ENCODE measurements at regions not wholly inside any gene's neighbourhood (a gene's known extent, or its start where the extent isn't known, plus 50 kb on each side); places are given as distances from the start of the nearest gene placed in this dataset.

GRCh38 chr7:54097886-54098285 is 444.3 kb upstream of the VSTM2A start:
- TF ChIP-seq CTCF (IDR thresholded peaks at IDR 0.05; ENCODE audit: low read depth, low read length), result no peak
- TF ChIP-seq EZH2phosphoT487 (IDR thresholded peaks at IDR 0.05; ENCODE audit: low read depth), result no peak
- H3K36me3 ChIP-seq (replicated peaks; ENCODE audit: low read depth, low read length), result no peaks in the 10 kb centered on the region
- H3K27me3 ChIP-seq (ENCODE audit: low read depth, low read length), result no peaks in the 10 kb centered on the region
- no peaks in the 10 kb centered on the region for H4K20me1 ChIP-seq (ENCODE audit: insufficient read depth, low read length)
- no peaks in the 10 kb centered on the region for H3K9me3 ChIP-seq (ENCODE audit: insufficient read depth, low read length)
- H3K4me2 ChIP-seq (ENCODE audit: low read length), result no peak overlapping the region
- H3K27ac ChIP-seq (ENCODE audit: low read length), result no peak overlapping the region
- H3K9ac ChIP-seq (ENCODE audit: low read length), result no peak overlapping the region
- H3K4me3 ChIP-seq (ENCODE audit: low read length), result no peak overlapping the region
- no peak overlapping the region for H2AFZ ChIP-seq (ENCODE audit: low read depth, low read length)
- no peaks in the 10 kb centered on the region for H3K4me1 ChIP-seq (ENCODE audit: low read length)
- no peaks in the 10 kb centered on the region for H3K79me2 ChIP-seq (ENCODE audit: low read length)

- Histone ChIP-seq H2AFZ (ENCODE audit: low read depth, low read length) (no peak overlapping the region), H3K36me3 (replicated peaks; ENCODE audit: low read depth, low read length) (no peaks in the 10 kb centered on the region), H4K20me1 (ENCODE audit: insufficient read depth, low read length) (no peaks in the 10 kb centered on the region)
Measured at GRCh38 chr7:54109501-54109900, 432.7 kb upstream of the VSTM2A start.

GRCh38 chr7:54111814-54112511 is 430.2 kb upstream of the VSTM2A start:
- TF ChIP-seq CTCF (IDR thresholded peaks at IDR 0.05; ENCODE audit: low read depth, low read length) (no peak), EZH2phosphoT487 (IDR thresholded peaks at IDR 0.05; ENCODE audit: low read depth) (no peak)
- Histone ChIP-seq H3K9me3 (ENCODE audit: insufficient read depth, low read length) (no peaks in the 10 kb centered on the region), H3K27ac (ENCODE audit: low read length) (no peak overlapping the region), H3K36me3 (replicated peaks; ENCODE audit: low read depth, low read length) (no peaks in the 10 kb centered on the region), H3K79me2 (ENCODE audit: low read length) (no peaks in the 10 kb centered on the region), H3K4me1 (ENCODE audit: low read length) (no peaks in the 10 kb centered on the region), H3K4me3 (ENCODE audit: low read length) (no peak overlapping the region), H4K20me1 (ENCODE audit: insufficient read depth, low read length) (no peaks in the 10 kb centered on the region), H3K9ac (ENCODE audit: low read length) (no peak overlapping the region), H3K4me2 (ENCODE audit: low read length) (no peak overlapping the region), H2AFZ (ENCODE audit: low read depth, low read length) (no peak overlapping the region), H3K27me3 (ENCODE audit: low read depth, low read length) (no peaks in the 10 kb centered on the region)

More at GRCh38 chr7:54109501-54109900, 432.7 kb upstream of the VSTM2A start:
- H3K79me2 ChIP-seq (ENCODE audit: low read length), result no peaks in the 10 kb centered on the region
- H3K27me3 ChIP-seq (ENCODE audit: low read depth, low read length), result no peaks in the 10 kb centered on the region
- no peaks in the 10 kb centered on the region for H3K9me3 ChIP-seq (ENCODE audit: insufficient read depth, low read length)
- H3K27ac ChIP-seq (ENCODE audit: low read length), result no peak overlapping the region
- TF ChIP-seq CTCF (IDR thresholded peaks at IDR 0.05; ENCODE audit: low read depth, low read length) (no peak), EZH2phosphoT487 (IDR thresholded peaks at IDR 0.05; ENCODE audit: low read depth) (no peak)
- no peak overlapping the region for H3K9ac ChIP-seq (ENCODE audit: low read length)
- no peak overlapping the region for H3K4me2 ChIP-seq (ENCODE audit: low read length)
- no peaks in the 10 kb centered on the region for H3K4me1 ChIP-seq (ENCODE audit: low read length)
- no peak overlapping the region for H3K4me3 ChIP-seq (ENCODE audit: low read length)

- Histone ChIP-seq H3K4me3 (ENCODE audit: low read length) (no peak overlapping the region), H3K9ac (ENCODE audit: low read length) (no peak overlapping the region), H4K20me1 (ENCODE audit: insufficient read depth, low read length) (no peaks in the 10 kb centered on the region), H3K4me1 (ENCODE audit: low read length) (no peaks in the 10 kb centered on the region), H3K79me2 (ENCODE audit: low read length) (no peaks in the 10 kb centered on the region), H3K9me3 (ENCODE audit: insufficient read depth, low read length) (no peaks in the 10 kb centered on the region), H3K27me3 (ENCODE audit: low read depth, low read length) (no peaks in the 10 kb centered on the region), H3K36me3 (replicated peaks; ENCODE audit: low read depth, low read length) (no peaks in the 10 kb centered on the region), H3K4me2 (ENCODE audit: low read length) (no peak overlapping the region), H3K27ac (ENCODE audit: low read length) (no peak overlapping the region), H2AFZ (ENCODE audit: low read depth, low read length) (no peak overlapping the region)
- no peak for TF ChIP-seq CTCF (IDR thresholded peaks at IDR 0.05; ENCODE audit: low read depth, low read length)
- no peak for TF ChIP-seq EZH2phosphoT487 (IDR thresholded peaks at IDR 0.05; ENCODE audit: low read depth)
Measured at GRCh38 chr7:54112567-54112966, 429.6 kb upstream of the VSTM2A start.

Measured in OCI-LY3 (cell line).